ENCODE measurements at regions not wholly inside any gene's neighbourhood (a gene's known extent, or its start where the extent isn't known, plus 50 kb on each side); places are given as distances from the start of the nearest gene placed in this dataset.

GRCh38 chr10:121308020-121308419, 290.2 kb downstream of the FGFR2 start:
- no peaks in the 10 kb centered on the region for H3K9me3 ChIP-seq (ENCODE audit: control insufficient read depth, low read length, poor library complexity, severe bottlenecking)
- no peaks in the 10 kb centered on the region for H3K27me3 Mint-ChIP-seq
- ATAC-seq (no peak), DNase-seq (no peak)
- no peaks in the 10 kb centered on the region for H3K36me3 Mint-ChIP-seq (ENCODE audit: low read depth)
- no peak overlapping the region for H3K4me3 Mint-ChIP-seq
- H3K4me1 Mint-ChIP-seq, result no peaks in the 10 kb centered on the region
- no peak overlapping the region for H3K27ac Mint-ChIP-seq

- Mint-ChIP-seq H3K4me3 (no peak overlapping the region), H3K4me1 (no peaks in the 10 kb centered on the region), H3K36me3 (ENCODE audit: low read depth) (no peaks in the 10 kb centered on the region), H3K27ac (no peak overlapping the region), H3K27me3 (no peaks in the 10 kb centered on the region)
- no peaks in the 10 kb centered on the region for H3K9me3 ChIP-seq (ENCODE audit: control insufficient read depth, low read length, poor library complexity, severe bottlenecking)
- DNase-seq, result no peak
- no peak for ATAC-seq
Observed at GRCh38 chr10:121309164-121309563, 289.1 kb downstream of the FGFR2 start.

- DNase-seq (no peak), ATAC-seq (no peak)
- H3K9me3 ChIP-seq (ENCODE audit: control insufficient read depth, low read length, poor library complexity, severe bottlenecking), result no peaks in the 10 kb centered on the region
- H3K27ac Mint-ChIP-seq, result no peak overlapping the region
- H3K36me3 Mint-ChIP-seq (ENCODE audit: low read depth), result no peaks in the 10 kb centered on the region
- no peaks in the 10 kb centered on the region for H3K4me1 Mint-ChIP-seq
- no peaks in the 10 kb centered on the region for H3K27me3 Mint-ChIP-seq
- H3K4me3 Mint-ChIP-seq, result no peak overlapping the region
Observed at GRCh38 chr10:121310151-121310711, 288.0 kb downstream of the FGFR2 start.

- Mint-ChIP-seq H3K4me3 (no peak overlapping the region), H3K27me3 (no peaks in the 10 kb centered on the region), H3K4me1 (no peaks in the 10 kb centered on the region), H3K27ac (no peak overlapping the region), H3K36me3 (ENCODE audit: low read depth) (no peaks in the 10 kb centered on the region)
- no peaks in the 10 kb centered on the region for H3K9me3 ChIP-seq (ENCODE audit: control insufficient read depth, low read length, poor library complexity, severe bottlenecking)
- no peak for ATAC-seq
- no peak for DNase-seq
Observed at GRCh38 chr10:121311812-121312443, 286.3 kb downstream of the FGFR2 start.

GRCh38 chr10:121312587-121312986, 285.7 kb downstream of the FGFR2 start:
- no peak for DNase-seq
- Mint-ChIP-seq H3K27me3 (no peaks in the 10 kb centered on the region), H3K4me3 (no peak overlapping the region), H3K36me3 (ENCODE audit: low read depth) (no peaks in the 10 kb centered on the region), H3K4me1 (no peaks in the 10 kb centered on the region), H3K27ac (no peak overlapping the region)
- ATAC-seq, result no peak
- H3K9me3 ChIP-seq (ENCODE audit: control insufficient read depth, low read length, poor library complexity, severe bottlenecking), result no peaks in the 10 kb centered on the region

GRCh38 chr10:121313119-121313875, 284.9 kb downstream of the FGFR2 start:
- Mint-ChIP-seq H3K36me3 (ENCODE audit: low read depth) (no peaks in the 10 kb centered on the region), H3K27me3 (no peaks in the 10 kb centered on the region), H3K27ac (no peak overlapping the region), H3K4me1 (no peaks in the 10 kb centered on the region), H3K4me3 (no peak overlapping the region)
- no peaks in the 10 kb centered on the region for H3K9me3 ChIP-seq (ENCODE audit: control insufficient read depth, low read length, poor library complexity, severe bottlenecking)
- ATAC-seq (no peak), DNase-seq (no peak)

- H3K36me3 Mint-ChIP-seq (ENCODE audit: low read depth), result no peaks in the 10 kb centered on the region
- H3K27ac Mint-ChIP-seq, result no peak overlapping the region
- H3K4me1 Mint-ChIP-seq, result no peaks in the 10 kb centered on the region
- DNase-seq (no peak), ATAC-seq (no peak)
- no peaks in the 10 kb centered on the region for H3K9me3 ChIP-seq (ENCODE audit: control insufficient read depth, low read length, poor library complexity, severe bottlenecking)
- H3K27me3 Mint-ChIP-seq, result no peaks in the 10 kb centered on the region
- no peak overlapping the region for H3K4me3 Mint-ChIP-seq
Observed at GRCh38 chr10:121316432-121316831, 281.8 kb downstream of the FGFR2 start.

GRCh38 chr10:121317374-121317773, 280.9 kb downstream of the FGFR2 start:
- DNase-seq (no peak), ATAC-seq (no peak)
- H3K9me3 ChIP-seq (ENCODE audit: control insufficient read depth, low read length, poor library complexity, severe bottlenecking), result no peaks in the 10 kb centered on the region

GRCh38 chr10:121322046-121322445, 276.2 kb downstream of the FGFR2 start:
- H3K36me3 Mint-ChIP-seq (ENCODE audit: low read depth), result no peaks in the 10 kb centered on the region
- no peak for DNase-seq
- ATAC-seq, result no peak
- no peaks in the 10 kb centered on the region for H3K9me3 ChIP-seq (ENCODE audit: control insufficient read depth, low read length, poor library complexity, severe bottlenecking)
- H3K4me1 Mint-ChIP-seq, result no peaks in the 10 kb centered on the region
- H3K27ac Mint-ChIP-seq, result no peak overlapping the region
- no peak overlapping the region for H3K4me3 Mint-ChIP-seq
- peaks cover 7% of the 10 kb centered on the region for H3K27me3 Mint-ChIP-seq

More at GRCh38 chr10:121317374-121317773, 280.9 kb downstream of the FGFR2 start:
- Mint-ChIP-seq H3K4me1 (no peaks in the 10 kb centered on the region), H3K27me3 (no peaks in the 10 kb centered on the region), H3K27ac (no peak overlapping the region), H3K4me3 (no peak overlapping the region), H3K36me3 (ENCODE audit: low read depth) (no peaks in the 10 kb centered on the region)

- Mint-ChIP-seq H3K4me1 (no peaks in the 10 kb centered on the region), H3K36me3 (ENCODE audit: low read depth) (no peaks in the 10 kb centered on the region), H3K27ac (no peak overlapping the region), H3K27me3 (peaks cover 7% of the 10 kb centered on the region), H3K4me3 (no peak overlapping the region)
- DNase-seq (no peak), ATAC-seq (no peak)
- H3K9me3 ChIP-seq (ENCODE audit: control insufficient read depth, low read length, poor library complexity, severe bottlenecking), result no peaks in the 10 kb centered on the region
Observed at GRCh38 chr10:121322776-121323175, 275.5 kb downstream of the FGFR2 start.

GRCh38 chr10:121323443-121323842, 274.8 kb downstream of the FGFR2 start:
- H3K4me1 Mint-ChIP-seq, result no peaks in the 10 kb centered on the region
- no peak overlapping the region for H3K27ac Mint-ChIP-seq
- peaks cover 7% of the 10 kb centered on the region for H3K27me3 Mint-ChIP-seq
- no peaks in the 10 kb centered on the region for H3K36me3 Mint-ChIP-seq (ENCODE audit: low read depth)
- no peaks in the 10 kb centered on the region for H3K9me3 ChIP-seq (ENCODE audit: control insufficient read depth, low read length, poor library complexity, severe bottlenecking)
- H3K4me3 Mint-ChIP-seq, result no peak overlapping the region
- DNase-seq, result no peak
- ATAC-seq, result no peak

- peaks cover 7% of the 10 kb centered on the region for H3K27me3 Mint-ChIP-seq
- ATAC-seq (no peak), DNase-seq (no peak)
- no peaks in the 10 kb centered on the region for H3K36me3 Mint-ChIP-seq (ENCODE audit: low read depth)
- no peak overlapping the region for H3K27ac Mint-ChIP-seq
- H3K4me1 Mint-ChIP-seq, result no peaks in the 10 kb centered on the region
- no peaks in the 10 kb centered on the region for H3K9me3 ChIP-seq (ENCODE audit: control insufficient read depth, low read length, poor library complexity, severe bottlenecking)
- no peak overlapping the region for H3K4me3 Mint-ChIP-seq
Observed at GRCh38 chr10:121324678-121325213, 273.5 kb downstream of the FGFR2 start.

- no peak for ATAC-seq
- no peaks in the 10 kb centered on the region for H3K4me1 Mint-ChIP-seq
Observed at GRCh38 chr10:121325490-121326231, 272.6 kb downstream of the FGFR2 start.

More at GRCh38 chr10:121325490-121326231, 272.6 kb downstream of the FGFR2 start:
- no peaks in the 10 kb centered on the region for H3K9me3 ChIP-seq (ENCODE audit: control insufficient read depth, low read length, poor library complexity, severe bottlenecking)
- no peaks in the 10 kb centered on the region for H3K36me3 Mint-ChIP-seq (ENCODE audit: low read depth)
- no peak for DNase-seq
- H3K4me3 Mint-ChIP-seq, result no peak overlapping the region
- peaks cover 7% of the 10 kb centered on the region for H3K27me3 Mint-ChIP-seq
- H3K27ac Mint-ChIP-seq, result no peak overlapping the region

Data from T-helper 17 cell (primary cell).